ENCODE measurements at regions not wholly inside any gene's neighbourhood (a gene's known extent, or its start where the extent isn't known, plus 50 kb on each side); places are given as distances from the start of the nearest gene placed in this dataset.

- Mint-ChIP-seq H3K36me3 (ENCODE audit: insufficient read depth) (no peaks in the 10 kb centered on the region), H3K4me1 (no peaks in the 10 kb centered on the region), H3K9me3 (no peaks in the 10 kb centered on the region), H3K27ac (ENCODE audit: low read depth) (no peak overlapping the region), H3K4me3 (no peak overlapping the region), H3K27me3 (peaks cover 11% of the 10 kb centered on the region)
- no peak for DNase-seq (ENCODE audit: low spot score in 2 of 2)
- ATAC-seq (replicated peaks; ENCODE audit: extremely low read depth, poor library complexity, severe bottlenecking), result no peak
These were observed 313.4 kb upstream of the NECTIN3 start for GRCh38 chr3:110758208-110758607.

DNA sequence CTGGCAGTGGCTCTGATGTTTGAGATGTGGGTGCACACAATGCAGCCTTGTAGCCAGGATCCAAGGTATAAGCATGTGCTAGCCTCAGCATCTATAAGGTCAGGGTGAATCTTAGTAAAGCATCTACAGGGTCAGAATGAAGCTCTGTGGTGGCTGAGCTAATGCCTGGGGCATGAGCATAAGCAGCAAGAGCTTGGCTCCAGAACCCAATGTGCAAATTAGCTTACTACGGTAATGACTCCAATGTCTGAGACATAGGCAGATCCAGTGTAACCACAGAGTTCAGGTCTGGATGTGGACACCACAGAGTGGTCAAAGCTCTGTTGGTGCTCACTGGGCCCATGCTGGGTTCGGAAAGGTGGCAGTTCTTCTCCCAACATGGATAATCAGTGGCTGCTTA, 304.5 kb upstream of the NECTIN3 start:
- H3K4me1 Mint-ChIP-seq, result no peaks in the 10 kb centered on the region
- ATAC-seq (replicated peaks; ENCODE audit: extremely low read depth, poor library complexity, severe bottlenecking), result no peak
- H3K27ac Mint-ChIP-seq (ENCODE audit: low read depth), result no peak overlapping the region
- no peaks in the 10 kb centered on the region for H3K27me3 Mint-ChIP-seq
- H3K36me3 Mint-ChIP-seq (ENCODE audit: insufficient read depth), result peaks cover 1% of the 10 kb centered on the region
- DNase-seq (ENCODE audit: low spot score in 2 of 2), result no peak
- H3K4me3 Mint-ChIP-seq, result no peak overlapping the region
- peaks cover 5% of the 10 kb centered on the region for H3K9me3 Mint-ChIP-seq

DNA sequence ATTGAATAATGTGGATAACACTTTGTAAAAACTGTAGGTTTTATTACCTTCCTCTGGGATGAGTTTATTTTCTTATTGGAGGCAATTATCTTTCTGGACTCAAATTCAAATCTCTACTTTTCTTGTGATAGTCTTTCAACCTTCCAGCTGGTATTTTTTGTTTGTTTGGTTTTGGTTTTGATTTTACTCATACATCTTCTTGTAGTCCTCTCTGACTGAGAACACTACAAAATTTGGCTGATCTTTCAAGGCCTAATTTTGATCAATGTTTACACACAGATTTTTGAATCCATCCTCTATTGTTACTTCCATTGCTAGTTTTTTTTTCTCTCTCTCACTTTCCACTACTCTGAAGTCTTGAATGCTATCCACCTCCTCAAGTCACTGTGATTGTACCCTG, 303.8 kb upstream of the NECTIN3 start:
- DNase-seq (ENCODE audit: low spot score in 2 of 2), result no peak
- Mint-ChIP-seq H3K27me3 (no peaks in the 10 kb centered on the region), H3K27ac (ENCODE audit: low read depth) (no peak overlapping the region), H3K4me3 (no peak overlapping the region), H3K4me1 (no peaks in the 10 kb centered on the region), H3K36me3 (ENCODE audit: insufficient read depth) (peaks cover 1% of the 10 kb centered on the region), H3K9me3 (peaks cover 5% of the 10 kb centered on the region)
- no peak for ATAC-seq (replicated peaks; ENCODE audit: extremely low read depth, poor library complexity, severe bottlenecking)

- H3K4me3 Mint-ChIP-seq, result no peak overlapping the region
- ATAC-seq (replicated peaks; ENCODE audit: extremely low read depth, poor library complexity, severe bottlenecking) (no peak), DNase-seq (ENCODE audit: low spot score in 2 of 2) (no peak)
- H3K36me3 Mint-ChIP-seq (ENCODE audit: insufficient read depth), result no peaks in the 10 kb centered on the region
- H3K27me3 Mint-ChIP-seq, result no peaks in the 10 kb centered on the region
- H3K9me3 Mint-ChIP-seq, result no peaks in the 10 kb centered on the region
- no peak overlapping the region for H3K27ac Mint-ChIP-seq (ENCODE audit: low read depth)
- H3K4me1 Mint-ChIP-seq, result no peaks in the 10 kb centered on the region
These were observed 298.1 kb upstream of the NECTIN3 start for GRCh38 chr3:110773413-110773954.

DNA sequence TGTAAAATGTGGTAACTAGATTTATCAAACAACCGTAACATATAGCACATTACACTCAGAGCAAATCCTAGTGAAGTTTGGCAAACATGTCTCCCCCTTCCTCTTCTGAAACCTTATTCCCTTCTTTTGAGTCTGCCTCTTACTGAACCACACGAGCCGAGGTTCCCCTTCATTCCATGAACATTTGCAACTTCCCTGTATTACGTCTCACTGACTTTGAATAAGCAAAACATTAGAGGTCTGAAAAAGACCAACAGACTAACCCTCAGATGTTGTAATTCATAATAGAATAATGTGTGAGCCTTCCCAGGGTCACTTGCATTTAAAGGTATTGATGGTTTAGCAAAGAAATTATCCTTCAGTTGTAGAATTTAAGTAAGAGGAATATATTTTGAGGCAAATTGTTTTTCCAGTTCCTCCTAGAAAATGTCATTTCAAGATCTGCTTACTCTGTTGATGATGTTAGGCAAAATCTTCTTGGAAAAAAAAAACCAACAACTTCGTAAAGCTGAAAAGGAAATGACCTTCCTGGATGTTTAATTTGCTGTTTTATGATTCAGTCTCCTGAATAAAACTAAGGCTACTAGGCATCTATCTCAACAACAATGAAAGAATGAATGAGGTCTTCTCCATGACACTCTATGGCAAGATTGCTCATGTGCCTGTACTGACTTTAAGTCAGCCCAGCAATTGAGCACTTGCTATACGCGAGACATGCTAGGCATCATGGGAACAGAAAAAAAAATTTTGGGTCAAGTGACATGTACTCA, 296.9 kb upstream of the NECTIN3 start:
- Mint-ChIP-seq H3K4me3 (no peak overlapping the region), H3K4me1 (no peaks in the 10 kb centered on the region)
- DNase-seq (ENCODE audit: low spot score in 2 of 2), result no peak

DNA sequence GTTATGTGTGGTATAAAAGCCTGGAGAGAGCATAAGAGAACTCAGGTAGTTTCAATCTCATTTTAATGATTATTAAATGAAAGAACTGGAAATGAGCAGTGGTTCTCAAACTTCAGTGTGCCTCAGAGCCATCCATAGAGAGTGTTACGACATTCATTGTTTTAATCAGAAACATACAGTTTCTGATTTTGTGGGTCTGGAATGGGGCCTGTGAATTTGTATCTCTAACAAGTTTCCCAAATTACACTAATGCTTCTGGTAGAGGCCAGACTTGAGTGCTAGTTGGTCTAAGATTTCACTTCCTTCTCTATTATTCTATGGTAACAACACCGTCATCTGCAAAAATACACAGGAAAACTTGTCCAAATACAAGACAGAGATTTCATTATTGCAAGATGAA, 292.0 kb upstream of the NECTIN3 start:
- Mint-ChIP-seq H3K27me3 (no peaks in the 10 kb centered on the region), H3K4me1 (no peaks in the 10 kb centered on the region), H3K9me3 (no peaks in the 10 kb centered on the region), H3K4me3 (no peak overlapping the region), H3K36me3 (ENCODE audit: insufficient read depth) (no peaks in the 10 kb centered on the region), H3K27ac (ENCODE audit: low read depth) (no peak overlapping the region)
- DNase-seq (ENCODE audit: low spot score in 2 of 2) (no peak), ATAC-seq (replicated peaks; ENCODE audit: extremely low read depth, poor library complexity, severe bottlenecking) (no peak)

More for the DNA sequence above, 296.9 kb upstream of the NECTIN3 start:
- Mint-ChIP-seq H3K9me3 (no peaks in the 10 kb centered on the region), H3K27ac (ENCODE audit: low read depth) (no peak overlapping the region), H3K27me3 (no peaks in the 10 kb centered on the region), H3K36me3 (ENCODE audit: insufficient read depth) (no peaks in the 10 kb centered on the region)
- ATAC-seq (replicated peaks; ENCODE audit: extremely low read depth, poor library complexity, severe bottlenecking), result no peak

- Mint-ChIP-seq H3K9me3 (no peaks in the 10 kb centered on the region), H3K36me3 (ENCODE audit: insufficient read depth) (no peaks in the 10 kb centered on the region), H3K27ac (ENCODE audit: low read depth) (no peak overlapping the region), H3K4me3 (no peak overlapping the region), H3K27me3 (no peaks in the 10 kb centered on the region), H3K4me1 (no peaks in the 10 kb centered on the region)
- no peak for DNase-seq (ENCODE audit: low spot score in 2 of 2)
- no peak for ATAC-seq (replicated peaks; ENCODE audit: extremely low read depth, poor library complexity, severe bottlenecking)
These were observed 288.1 kb upstream of the NECTIN3 start for GRCh38 chr3:110783541-110783940.

DNA sequence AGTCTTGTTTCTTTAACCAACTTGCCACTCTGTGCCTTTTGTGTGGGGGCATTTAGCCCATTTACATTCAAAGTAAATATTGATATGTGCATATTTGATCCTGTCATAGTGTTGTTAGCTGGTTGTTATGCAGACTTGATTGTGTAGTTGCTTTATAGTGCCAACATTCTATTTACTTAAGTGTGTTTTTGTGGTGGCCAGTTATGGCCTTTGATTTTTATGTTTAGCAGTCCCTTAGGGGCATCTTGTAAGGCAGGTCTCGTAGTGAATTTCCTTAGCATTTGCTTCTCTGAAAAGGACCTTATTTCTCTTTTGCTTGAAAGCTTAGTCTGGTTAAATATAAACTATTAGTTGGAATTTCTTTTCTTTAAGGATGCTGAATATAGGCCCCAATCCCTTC, 282.8 kb upstream of the NECTIN3 start:
- H3K4me3 Mint-ChIP-seq, result no peak overlapping the region
- no peaks in the 10 kb centered on the region for H3K9me3 Mint-ChIP-seq
- no peaks in the 10 kb centered on the region for H3K36me3 Mint-ChIP-seq (ENCODE audit: insufficient read depth)
- DNase-seq (ENCODE audit: low spot score in 2 of 2) (no peak), ATAC-seq (replicated peaks; ENCODE audit: extremely low read depth, poor library complexity, severe bottlenecking) (no peak)
- H3K27ac Mint-ChIP-seq (ENCODE audit: low read depth), result no peak overlapping the region
- no peaks in the 10 kb centered on the region for H3K4me1 Mint-ChIP-seq
- H3K27me3 Mint-ChIP-seq, result peaks cover 6% of the 10 kb centered on the region

DNA sequence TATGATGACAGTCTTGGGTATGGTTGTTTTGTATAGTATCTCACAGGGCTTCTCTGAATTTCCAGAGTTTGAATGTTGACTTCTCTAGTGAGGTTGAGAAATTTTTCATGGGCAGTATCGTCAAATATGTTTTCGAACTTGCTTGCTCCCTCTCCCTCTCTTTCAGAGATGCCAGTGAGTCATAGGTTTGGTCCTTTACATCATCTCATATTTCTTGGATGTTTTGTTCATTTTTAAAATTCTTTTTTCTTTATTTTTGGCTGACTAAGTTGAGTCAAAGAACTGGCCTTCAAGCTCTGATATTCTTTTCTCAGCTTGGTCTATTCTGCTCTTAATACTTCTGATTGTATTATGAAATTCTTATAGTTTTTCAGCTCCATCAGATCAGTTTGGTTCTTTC, 282.3 kb upstream of the NECTIN3 start:
- no peak overlapping the region for H3K27ac Mint-ChIP-seq (ENCODE audit: low read depth)
- no peak overlapping the region for H3K4me3 Mint-ChIP-seq
- no peaks in the 10 kb centered on the region for H3K4me1 Mint-ChIP-seq
- peaks cover 6% of the 10 kb centered on the region for H3K27me3 Mint-ChIP-seq
- ATAC-seq (replicated peaks; ENCODE audit: extremely low read depth, poor library complexity, severe bottlenecking) (no peak), DNase-seq (ENCODE audit: low spot score in 2 of 2) (no peak)
- H3K9me3 Mint-ChIP-seq, result no peaks in the 10 kb centered on the region
- no peaks in the 10 kb centered on the region for H3K36me3 Mint-ChIP-seq (ENCODE audit: insufficient read depth)

- peaks cover 6% of the 10 kb centered on the region for H3K27me3 Mint-ChIP-seq
- no peak for ATAC-seq (replicated peaks; ENCODE audit: extremely low read depth, poor library complexity, severe bottlenecking)
These were observed 281.0 kb upstream of the NECTIN3 start for GRCh38 chr3:110790631-110791030.

GRCh38 chr3:110791995-110792686, 279.5 kb upstream of the NECTIN3 start:
- H3K9me3 Mint-ChIP-seq, result no peaks in the 10 kb centered on the region
- DNase-seq (ENCODE audit: low spot score in 2 of 2) (no peak), ATAC-seq (replicated peaks; ENCODE audit: extremely low read depth, poor library complexity, severe bottlenecking) (no peak)
- H3K27me3 Mint-ChIP-seq, result peaks cover 6% of the 10 kb centered on the region
- H3K27ac Mint-ChIP-seq (ENCODE audit: low read depth), result no peak overlapping the region
- no peaks in the 10 kb centered on the region for H3K4me1 Mint-ChIP-seq
- H3K4me3 Mint-ChIP-seq, result no peak overlapping the region
- H3K36me3 Mint-ChIP-seq (ENCODE audit: insufficient read depth), result no peaks in the 10 kb centered on the region

More at GRCh38 chr3:110790631-110791030, 281.0 kb upstream of the NECTIN3 start:
- H3K36me3 Mint-ChIP-seq (ENCODE audit: insufficient read depth), result no peaks in the 10 kb centered on the region
- H3K9me3 Mint-ChIP-seq, result no peaks in the 10 kb centered on the region
- DNase-seq (ENCODE audit: low spot score in 2 of 2), result no peak
- H3K4me3 Mint-ChIP-seq, result no peak overlapping the region
- no peak overlapping the region for H3K27ac Mint-ChIP-seq (ENCODE audit: low read depth)
- no peaks in the 10 kb centered on the region for H3K4me1 Mint-ChIP-seq

DNA sequence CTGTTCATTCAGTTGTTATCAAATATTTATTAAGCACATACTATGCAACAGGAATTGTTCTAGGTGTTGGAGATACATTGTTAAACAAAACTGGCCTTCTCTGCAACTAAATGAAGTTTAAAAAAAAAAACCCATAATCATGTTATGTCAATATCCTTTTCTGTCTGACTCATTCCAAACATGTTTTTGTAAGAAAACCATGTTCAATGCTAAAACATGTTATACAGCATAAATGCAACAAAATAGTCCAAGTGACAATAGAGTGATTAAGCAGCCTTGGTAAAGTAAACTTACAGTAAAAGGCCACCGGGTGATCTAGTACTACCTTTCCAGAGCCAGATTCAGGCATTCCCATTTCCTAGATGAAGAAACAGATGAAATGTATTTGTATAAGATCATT, 278.0 kb upstream of the NECTIN3 start:
- H3K27ac Mint-ChIP-seq (ENCODE audit: low read depth), result no peak overlapping the region
- peaks cover 6% of the 10 kb centered on the region for H3K27me3 Mint-ChIP-seq
- H3K4me3 Mint-ChIP-seq, result no peak overlapping the region
- DNase-seq (ENCODE audit: low spot score in 2 of 2) (no peak), ATAC-seq (replicated peaks; ENCODE audit: extremely low read depth, poor library complexity, severe bottlenecking) (no peak)
- H3K9me3 Mint-ChIP-seq, result no peaks in the 10 kb centered on the region
- H3K36me3 Mint-ChIP-seq (ENCODE audit: insufficient read depth), result no peaks in the 10 kb centered on the region
- no peaks in the 10 kb centered on the region for H3K4me1 Mint-ChIP-seq

GRCh38 chr3:110795163-110795562, 276.5 kb upstream of the NECTIN3 start:
- H3K4me3 Mint-ChIP-seq, result no peak overlapping the region
- no peak overlapping the region for H3K27ac Mint-ChIP-seq (ENCODE audit: low read depth)
- H3K4me1 Mint-ChIP-seq, result no peaks in the 10 kb centered on the region
- ATAC-seq (replicated peaks; ENCODE audit: extremely low read depth, poor library complexity, severe bottlenecking) (no peak), DNase-seq (ENCODE audit: low spot score in 2 of 2) (no peak)
- H3K36me3 Mint-ChIP-seq (ENCODE audit: insufficient read depth), result no peaks in the 10 kb centered on the region
- H3K9me3 Mint-ChIP-seq, result no peaks in the 10 kb centered on the region
- peaks cover 6% of the 10 kb centered on the region for H3K27me3 Mint-ChIP-seq

Measured in central memory CD8-positive, alpha-beta T cell (primary cell).